ENCODE measurements at regions not wholly inside any gene's neighbourhood (a gene's known extent, or its start where the extent isn't known, plus 50 kb on each side); places are given as distances from the start of the nearest gene placed in this dataset.

DNA sequence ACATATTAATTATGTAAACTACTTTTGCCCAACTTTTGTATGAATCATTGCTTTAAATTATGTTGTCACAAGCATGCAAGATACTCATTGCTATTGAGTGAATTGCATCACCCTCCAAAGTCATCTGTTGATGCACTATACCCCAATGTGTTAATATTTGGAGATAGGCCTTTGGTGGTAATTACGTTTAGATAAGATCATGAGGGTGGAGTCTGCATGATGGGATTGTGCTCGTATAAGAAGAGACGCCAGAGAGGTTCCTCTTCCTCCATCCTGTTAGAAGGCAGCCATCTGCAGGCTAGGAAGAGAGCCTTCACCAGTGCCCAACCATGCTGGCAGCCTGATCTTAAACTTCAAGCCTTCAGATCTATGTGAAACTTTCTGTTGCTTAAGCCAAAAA, 95.3 kb upstream of the MAGI2 start:
- Mint-ChIP-seq H3K36me3 (no peaks in the 10 kb centered on the region), H3K4me1 (ENCODE audit: unreplicated experiment) (no peaks in the 10 kb centered on the region), H3K9me3 (no peaks in the 10 kb centered on the region), H3K27ac (no peak overlapping the region), H3K4me3 (no peak overlapping the region), H3K27me3 (no peaks in the 10 kb centered on the region)
- no peak for DNase-seq (ENCODE audit: extremely low spot score, unreplicated experiment)
- no peak for TF ChIP-seq CTCF (conservative IDR thresholded peaks at IDR 0.05)

DNA sequence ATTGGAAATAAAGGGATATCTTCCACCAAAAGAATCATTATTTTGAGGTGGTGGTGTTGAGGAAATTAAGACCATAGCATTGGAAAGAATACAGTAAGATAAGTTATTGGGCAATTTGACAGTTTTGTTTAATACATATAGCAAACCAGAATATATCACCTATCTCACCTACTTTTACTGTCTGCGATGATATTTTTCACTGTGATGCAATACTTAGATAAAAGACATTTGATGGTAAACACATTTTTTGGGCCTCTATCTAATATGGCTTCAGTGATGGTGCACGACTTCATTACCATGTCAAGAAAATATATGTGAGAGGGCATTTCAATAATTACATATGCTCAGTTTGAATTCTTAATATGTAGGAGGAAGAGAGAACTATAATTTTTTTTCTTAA, 93.7 kb upstream of the MAGI2 start:
- no peak for DNase-seq (ENCODE audit: extremely low spot score, unreplicated experiment)
- no peaks in the 10 kb centered on the region for H3K4me1 Mint-ChIP-seq (ENCODE audit: unreplicated experiment)
- H3K27ac Mint-ChIP-seq = no peak overlapping the region
- no peak overlapping the region for H3K4me3 Mint-ChIP-seq
- H3K9me3 Mint-ChIP-seq = no peaks in the 10 kb centered on the region
- H3K36me3 Mint-ChIP-seq = no peaks in the 10 kb centered on the region
- no peaks in the 10 kb centered on the region for H3K27me3 Mint-ChIP-seq
- TF ChIP-seq CTCF (conservative IDR thresholded peaks at IDR 0.05) = no peak

DNA sequence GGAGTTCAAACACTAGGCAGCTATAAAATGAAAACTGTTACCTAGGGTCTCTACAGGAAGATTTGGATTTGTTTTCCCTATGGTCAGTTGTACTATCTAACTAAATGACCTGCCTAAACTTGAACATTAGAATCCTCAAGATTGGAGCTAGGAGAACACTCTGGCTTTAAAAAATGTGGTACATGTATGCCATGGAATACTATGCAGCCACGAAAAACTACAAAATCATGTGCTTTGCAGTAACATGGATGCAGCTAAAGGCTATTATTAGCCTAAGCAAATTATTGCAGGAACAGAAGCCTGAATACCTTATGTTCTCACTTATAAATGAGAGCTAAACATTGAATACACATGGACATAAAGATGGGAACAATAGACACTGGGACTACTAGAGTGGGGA, 87.1 kb upstream of the MAGI2 start:
- no peak for TF ChIP-seq CTCF (conservative IDR thresholded peaks at IDR 0.05)
- Mint-ChIP-seq H3K9me3 (no peaks in the 10 kb centered on the region), H3K36me3 (no peaks in the 10 kb centered on the region), H3K4me3 (no peak overlapping the region), H3K27ac (no peak overlapping the region), H3K4me1 (ENCODE audit: unreplicated experiment) (no peaks in the 10 kb centered on the region), H3K27me3 (no peaks in the 10 kb centered on the region)
- no peak for DNase-seq (ENCODE audit: extremely low spot score, unreplicated experiment)

DNA sequence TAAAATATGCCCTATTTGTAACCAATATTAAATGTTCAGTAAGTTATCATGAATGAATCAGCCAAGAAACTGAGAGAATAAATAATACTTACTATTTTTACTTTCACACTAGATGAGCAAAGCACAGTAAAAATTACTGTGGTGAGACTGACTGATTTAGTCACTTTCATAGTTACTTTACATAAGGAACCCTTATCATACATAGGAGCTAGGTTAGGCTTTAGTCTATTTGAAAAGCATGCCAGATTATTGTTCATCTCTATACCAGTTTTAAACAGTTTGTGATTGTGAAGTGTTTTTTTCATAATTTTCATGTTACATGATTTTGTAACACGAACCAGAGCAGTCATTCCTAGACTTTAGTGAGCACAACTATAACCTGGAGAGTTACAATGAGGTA, 80.7 kb upstream of the MAGI2 start:
- Mint-ChIP-seq H3K27ac (no peak overlapping the region), H3K4me1 (ENCODE audit: unreplicated experiment) (peaks cover 2% of the 10 kb centered on the region), H3K9me3 (no peaks in the 10 kb centered on the region), H3K36me3 (no peaks in the 10 kb centered on the region), H3K27me3 (no peaks in the 10 kb centered on the region), H3K4me3 (no peak overlapping the region)
- DNase-seq (ENCODE audit: extremely low spot score, unreplicated experiment) = no peak
- TF ChIP-seq CTCF (conservative IDR thresholded peaks at IDR 0.05) = no peak

GRCh38 chr7:79531905-79532664, 78.6 kb upstream of the MAGI2 start:
- Mint-ChIP-seq H3K27me3 (no peaks in the 10 kb centered on the region), H3K36me3 (no peaks in the 10 kb centered on the region), H3K4me3 (no peak overlapping the region), H3K27ac (no peak overlapping the region), H3K9me3 (peaks cover 6% of the 10 kb centered on the region), H3K4me1 (ENCODE audit: unreplicated experiment) (peaks cover 14% of the 10 kb centered on the region)
- no peak for DNase-seq (ENCODE audit: extremely low spot score, unreplicated experiment)
- no peak for TF ChIP-seq CTCF (conservative IDR thresholded peaks at IDR 0.05)

Data from type B pancreatic cell (in vitro differentiated cells).